OCI-LY1 (cell line): ENCODE measurements at regions not wholly inside any gene's neighbourhood (a gene's known extent, or its start where the extent isn't known, plus 50 kb on each side); places are given as distances from the start of the nearest gene placed in this dataset.
"Not testable (repeated sequence)": the region's sequence is repeated elsewhere in the genome, so short reads cannot be mapped to it uniquely, and the experiment has no call there.

Experiments used
- H2AFZ ChIP-seq: fragments of 200-600 bp; sonication (generic), shearing (Covaris generic); 2 replicates; pipeline ENCODE4 v1.6.0; 2014; ENCODE audit warnings: antibody characterized with exemption, mild to moderate bottlenecking, low read length
- H3F3A ChIP-seq: fragments of 200-600 bp; sonication (generic), shearing (Covaris generic); 2 replicates; pipeline ENCODE4 v1.6.0; 2014; ENCODE audit warnings: mild to moderate bottlenecking, antibody characterized with exemption, low read length, moderate library complexity; ENCODE audit not compliant: insufficient read depth
- H3K27ac ChIP-seq: fragments of 200-600 bp; sonication (generic); 2 replicates; pipeline ENCODE4 v1.5.1; 2014; ENCODE audit warnings: low read length, mixed run types, mild to moderate bottlenecking, low read depth; ENCODE audit not compliant: poor library complexity, severe bottlenecking
- H3K27me3 ChIP-seq: fragments of 200-600 bp; sonication (generic); 2 replicates; pipeline ENCODE4 v1.6.0; 2014; ENCODE audit warnings: antibody characterized with exemption, mild to moderate bottlenecking, low read length, moderate library complexity; ENCODE audit not compliant: insufficient read depth
- H3K36me3 ChIP-seq: fragments of 200-600 bp; sonication (generic); 2 replicates; pipeline ENCODE4 v1.6.1; 2014; ENCODE audit warnings: mild to moderate bottlenecking, antibody characterized with exemption, low read length, moderate library complexity, mixed read lengths; ENCODE audit not compliant: insufficient read depth
- H3K4me1 ChIP-seq: fragments of 200-600 bp; sonication (generic); 2 replicates; pipeline ENCODE4 v1.5.1; 2014; ENCODE audit warnings: mild to moderate bottlenecking, low read length, moderate library complexity; ENCODE audit not compliant: insufficient read depth, severe bottlenecking
- H3K4me2 ChIP-seq: fragments of 200-600 bp; sonication (generic), shearing (Covaris generic); 2 replicates; pipeline ENCODE4 v1.6.1; 2014; ENCODE audit warnings: low read length
- H3K4me3 ChIP-seq: fragments of 200-600 bp; sonication (generic); 2 replicates; pipeline ENCODE4 v1.5.1; 2014; ENCODE audit warnings: low read length, low read depth, mild to moderate bottlenecking, mixed read lengths; ENCODE audit not compliant: poor library complexity, severe bottlenecking
- H3K79me2 ChIP-seq: fragments of 200-600 bp; shearing (Covaris generic); 2 replicates; pipeline ENCODE4 v1.6.1; 2016; ENCODE audit warnings: mixed run types, low read length, mixed read lengths; ENCODE audit not compliant: insufficient read depth
- H3K9ac ChIP-seq: fragments of 200-600 bp; sonication (generic), shearing (Covaris generic); 2 replicates; pipeline ENCODE4 v1.6.1; 2014; ENCODE audit warnings: mild to moderate bottlenecking, low read length, mixed read lengths
- H3K9me2 ChIP-seq: fragments of 200-600 bp; sonication (generic), shearing (Covaris generic); 2 replicates; pipeline ENCODE4 v1.6.1; 2014; ENCODE audit warnings: low read depth, mild to moderate bottlenecking, low read length, mixed read lengths
- H3K9me3 ChIP-seq: fragments of 200-600 bp; shearing (Covaris generic); 2 replicates; pipeline ENCODE4 v1.6.1; 2014; ENCODE audit warnings: low read length, mixed read lengths
- H4K20me1 ChIP-seq: fragments of 200-600 bp; sonication (generic), shearing (Covaris generic); 2 replicates; pipeline ENCODE4 v1.6.0; 2016; ENCODE audit warnings: mild to moderate bottlenecking, low read length; ENCODE audit not compliant: insufficient read depth
- CTCF ChIP-seq: fragments of 200-600 bp; sonication (generic), shearing (Covaris generic); IDR thresholded peaks from 2 replicates; pipeline ENCODE4 v1.5.1; 2017; ENCODE audit warnings: mild to moderate bottlenecking, antibody characterized with exemption, low read length, moderate library complexity, mixed read lengths
- EZH2 ChIP-seq: fragments of 200-600 bp; sonication (generic), shearing (Covaris generic); IDR thresholded peaks from 2 replicates; pipeline ENCODE4 v1.8.0; 2017; ENCODE audit warnings: borderline replicate concordance, mixed run types, mild to moderate bottlenecking, antibody characterized with exemption, low read length, moderate library complexity, mixed read lengths

GRCh38 chr4:187396106-187396505 lies 599.5 kb upstream of the ZFP42 start:
- H3K9me2 ChIP-seq = no peaks in the 10 kb centered on the region
- no peak overlapping the region for H3K9ac ChIP-seq
- no peak overlapping the region for H3K4me2 ChIP-seq
- no peak overlapping the region for H3K4me3 ChIP-seq
- no peaks in the 10 kb centered on the region for H3F3A ChIP-seq
- no peaks in the 10 kb centered on the region for H3K27me3 ChIP-seq
- TF ChIP-seq CTCF (no peak), EZH2 (no peak)
- H3K9me3 ChIP-seq = no peaks in the 10 kb centered on the region
- H2AFZ ChIP-seq = no peak overlapping the region
- H3K36me3 ChIP-seq = no peaks in the 10 kb centered on the region
- no peaks in the 10 kb centered on the region for H4K20me1 ChIP-seq
- H3K27ac ChIP-seq = no peak overlapping the region
- H3K79me2 ChIP-seq = no peaks in the 10 kb centered on the region
- H3K4me1 ChIP-seq = peaks cover 4% of the 10 kb centered on the region

- H3K27ac ChIP-seq, H3F3A ChIP-seq, H3K36me3 ChIP-seq, H3K4me3 ChIP-seq, H3K9me2 ChIP-seq, H3K4me2 ChIP-seq, H3K4me1 ChIP-seq, H4K20me1 ChIP-seq, H3K9me3 ChIP-seq, H2AFZ ChIP-seq, H3K79me2 ChIP-seq, H3K27me3 ChIP-seq, H3K9ac ChIP-seq: not testable (repeated sequence)
These were observed 587.1 kb upstream of the ZFP42 start for GRCh38 chr4:187408447-187408846.

- H3F3A ChIP-seq = no peaks in the 10 kb centered on the region
- H3K4me1 ChIP-seq = no peaks in the 10 kb centered on the region
- no peak overlapping the region for H2AFZ ChIP-seq
- H3K36me3 ChIP-seq = no peaks in the 10 kb centered on the region
- H3K27me3 ChIP-seq = no peaks in the 10 kb centered on the region
- no peak overlapping the region for H3K4me2 ChIP-seq
- H3K27ac ChIP-seq = no peak overlapping the region
- H4K20me1 ChIP-seq = no peaks in the 10 kb centered on the region
- no peak for TF ChIP-seq EZH2
- no peak for TF ChIP-seq CTCF
- no peak overlapping the region for H3K9ac ChIP-seq
- no peaks in the 10 kb centered on the region for H3K79me2 ChIP-seq
- no peaks in the 10 kb centered on the region for H3K9me2 ChIP-seq
- no peak overlapping the region for H3K4me3 ChIP-seq
- H3K9me3 ChIP-seq = no peaks in the 10 kb centered on the region
These were observed 581.8 kb upstream of the ZFP42 start for GRCh38 chr4:187413564-187414358.

GRCh38 chr4:187414716-187415115 lies 580.9 kb upstream of the ZFP42 start:
- Histone ChIP-seq H3K36me3 (no peaks in the 10 kb centered on the region), H3K4me1 (no peaks in the 10 kb centered on the region), H3K4me3 (no peak overlapping the region), H3K9me3 (no peaks in the 10 kb centered on the region), H4K20me1 (no peaks in the 10 kb centered on the region), H3F3A (no peaks in the 10 kb centered on the region), H3K79me2 (no peaks in the 10 kb centered on the region), H3K9ac (no peak overlapping the region), H3K9me2 (no peaks in the 10 kb centered on the region), H2AFZ (no peak overlapping the region), H3K27ac (no peak overlapping the region), H3K4me2 (no peak overlapping the region), H3K27me3 (no peaks in the 10 kb centered on the region)
- TF ChIP-seq CTCF = no peak
- no peak for TF ChIP-seq EZH2
